Endothelial cell (in vitro differentiated cells): ENCODE measurements at regions not wholly inside any gene's neighbourhood (a gene's known extent, or its start where the extent isn't known, plus 50 kb on each side); places are given as distances from the start of the nearest gene placed in this dataset.
"Not testable (repeated sequence)": the region's sequence is repeated elsewhere in the genome, so short reads cannot be mapped to it uniquely, and the experiment has no call there.

Experiments
- DNase-seq: peaks from one replicate; pipeline ENCODE4 v3.0.0; 2021; ENCODE audit warnings: low spot score
- H3K27ac Mint-ChIP-seq: one replicate; pipeline ENCODE4 v1.8.0; 2021; ENCODE audit warnings: mixed read lengths, inconsistent platforms; ENCODE audit not compliant: unreplicated experiment
- H3K27me3 Mint-ChIP-seq: one replicate; pipeline ENCODE4 v1.8.0; 2021; ENCODE audit warnings: mild to moderate bottlenecking, moderate library complexity, mixed read lengths, inconsistent platforms; ENCODE audit not compliant: unreplicated experiment
- H3K36me3 Mint-ChIP-seq: one replicate; pipeline ENCODE4 v1.8.0; 2021; ENCODE audit warnings: mild to moderate bottlenecking, low read depth, mixed read lengths, inconsistent platforms; ENCODE audit not compliant: unreplicated experiment
- H3K4me1 Mint-ChIP-seq: one replicate; pipeline ENCODE4 v1.8.0; 2021; ENCODE audit warnings: mild to moderate bottlenecking, mixed read lengths, inconsistent platforms; ENCODE audit not compliant: unreplicated experiment
- H3K4me3 Mint-ChIP-seq: one replicate; pipeline ENCODE4 v1.8.0; 2021; ENCODE audit warnings: mild to moderate bottlenecking, mixed read lengths, inconsistent platforms; ENCODE audit not compliant: unreplicated experiment
- H3K9me3 Mint-ChIP-seq: one replicate; pipeline ENCODE4 v1.8.0; 2021; ENCODE audit warnings: mixed read lengths, inconsistent platforms; ENCODE audit not compliant: unreplicated experiment
- CTCF ChIP-seq: fragments of 200-600 bp; sonication (generic); IDR thresholded peaks from one replicate; pipeline ENCODE4 v1.5.0; 2021; ENCODE audit warnings: antibody characterized with exemption; ENCODE audit not compliant: unreplicated experiment

GRCh38 chr5:27450607-27451006, 412.2 kb upstream of the CDH9 start:
- no peaks in the 10 kb centered on the region for H3K27me3 Mint-ChIP-seq
- no peaks in the 10 kb centered on the region for H3K36me3 Mint-ChIP-seq
- H3K27ac Mint-ChIP-seq = no peak overlapping the region
- no peaks in the 10 kb centered on the region for H3K4me1 Mint-ChIP-seq
- no peak overlapping the region for H3K4me3 Mint-ChIP-seq
- no peaks in the 10 kb centered on the region for H3K9me3 Mint-ChIP-seq
- DNase-seq = no peak
- TF ChIP-seq CTCF = no peak

GRCh38 chr5:27439383-27439782, 401.0 kb upstream of the CDH9 start:
- H3K36me3 Mint-ChIP-seq, H3K4me3 Mint-ChIP-seq, H3K27ac Mint-ChIP-seq, DNase-seq, H3K4me1 Mint-ChIP-seq, H3K9me3 Mint-ChIP-seq, H3K27me3 Mint-ChIP-seq: not testable (repeated sequence)

DNA sequence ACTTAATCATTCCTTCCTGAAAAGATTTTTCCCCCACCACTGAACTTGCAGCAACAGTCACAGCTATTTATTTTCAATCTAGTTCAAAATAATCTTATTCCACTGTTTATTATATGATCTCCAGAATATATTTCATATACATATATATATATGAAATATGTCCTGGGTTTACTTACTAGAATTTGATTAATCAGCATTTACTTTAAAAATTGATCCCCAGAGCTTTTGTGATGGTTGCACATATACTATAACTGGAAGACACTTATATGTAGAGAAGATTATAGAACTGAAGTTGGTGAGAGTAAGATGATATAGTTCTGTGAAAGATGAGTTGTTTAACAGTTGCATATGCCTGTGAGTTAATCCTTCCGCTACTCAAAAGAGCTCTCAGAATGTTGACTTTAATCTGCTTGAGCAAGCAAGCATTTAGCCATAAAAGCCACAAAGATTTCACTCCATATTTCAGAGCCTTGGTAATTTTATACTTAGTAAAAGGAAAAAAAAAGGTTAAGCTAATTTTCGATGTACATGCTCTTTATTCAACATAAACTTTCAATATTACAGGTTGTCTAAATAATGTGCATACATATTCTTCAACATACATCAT, 399.3 kb upstream of the CDH9 start:
- Mint-ChIP-seq H3K36me3 (no peaks in the 10 kb centered on the region), H3K27ac (no peak overlapping the region), H3K4me1 (no peaks in the 10 kb centered on the region), H3K4me3 (no peak overlapping the region), H3K27me3 (no peaks in the 10 kb centered on the region), H3K9me3 (no peaks in the 10 kb centered on the region)
- no peak for DNase-seq
- no peak for TF ChIP-seq CTCF

GRCh38 chr5:27434335-27434734, 395.9 kb upstream of the CDH9 start:
- no peaks in the 10 kb centered on the region for H3K27me3 Mint-ChIP-seq
- no peak overlapping the region for H3K27ac Mint-ChIP-seq
- TF ChIP-seq CTCF = no peak
- no peaks in the 10 kb centered on the region for H3K9me3 Mint-ChIP-seq
- DNase-seq = no peak
- no peaks in the 10 kb centered on the region for H3K4me1 Mint-ChIP-seq
- no peaks in the 10 kb centered on the region for H3K36me3 Mint-ChIP-seq
- no peak overlapping the region for H3K4me3 Mint-ChIP-seq

DNA sequence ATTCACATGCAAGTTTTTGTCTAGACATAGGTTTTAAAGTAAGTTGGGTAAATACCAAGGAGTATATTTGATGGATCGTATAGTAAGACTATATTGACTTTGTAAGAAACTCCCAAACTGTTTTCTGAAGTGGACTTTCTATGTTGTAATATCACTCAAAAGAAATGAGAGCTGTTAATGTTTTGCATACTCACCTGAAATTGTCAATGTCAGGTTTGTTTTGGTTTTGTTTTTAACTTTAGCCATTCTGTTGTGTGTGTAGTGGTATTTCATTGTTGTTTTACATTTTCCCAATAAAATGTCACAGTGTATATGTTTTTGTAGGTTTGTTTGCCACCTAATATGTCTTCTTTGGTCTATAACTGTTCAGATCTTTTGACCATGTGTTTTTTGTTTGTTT, 375.7 kb upstream of the CDH9 start:
- DNase-seq = no peak
- Mint-ChIP-seq H3K9me3 (no peaks in the 10 kb centered on the region), H3K27me3 (no peaks in the 10 kb centered on the region), H3K4me3 (no peak overlapping the region), H3K4me1 (no peaks in the 10 kb centered on the region), H3K27ac (no peak overlapping the region), H3K36me3 (no peaks in the 10 kb centered on the region)
- TF ChIP-seq CTCF = no peak
